Gastroesophageal sphincter (tissue), 4 donors: ENCODE measurements at regions not wholly inside any gene's neighbourhood (a gene's known extent, or its start where the extent isn't known, plus 50 kb on each side); places are given as distances from the start of the nearest gene placed in this dataset.

Experiments used
- ATAC-seq: fragments of 150-250 bp; one replicate; pipeline ENCODE4 v1.9.1; 2016; ENCODE audit warnings: mild to moderate bottlenecking, moderate library complexity
- H3K27ac ChIP-seq, 4 donors: fragments of 200-600 bp; sonication (generic) in 3 of 4; 1 replicate in 3 of 4; 2 replicates in 1 of 4; pipeline ENCODE4 v1.5.1; 2016 to 2019
- H3K27me3 ChIP-seq: fragments of 200-600 bp; sonication (generic); one replicate; pipeline ENCODE4 v1.5.1; 2019
- H3K36me3 ChIP-seq, 2 donors: fragments of 200-600 bp; sonication (generic); one replicate each; pipeline ENCODE4 v1.5.1; 2019; ENCODE audit warnings: control low read depth in 1 of 2
- H3K4me1 ChIP-seq, 3 donors: fragments of 200-600 bp; sonication (generic); 1 replicate in 2 of 3; 2 replicates in 1 of 3; pipeline ENCODE4 v1.5.1; 2016 to 2019; ENCODE audit warnings: control low read depth in 2 of 3
- H3K4me3 ChIP-seq, 2 donors: fragments of 200-600 bp; sonication (generic); one replicate each; pipeline ENCODE4 v1.5.1; 2019; ENCODE audit warnings: mild to moderate bottlenecking in 1 of 2, moderate library complexity in 1 of 2
- H3K9me3 ChIP-seq, 3 donors: fragments of 200-600 bp; sonication (generic); one replicate each; pipeline ENCODE4 v1.5.1; 2017 to 2019; ENCODE audit warnings: control low read depth in 2 of 3
- EP300 ChIP-seq: sonication (generic); formaldehyde crosslinking; IDR thresholded peaks from one replicate; pipeline ENCODE4 v1.6.1; 2017; ENCODE audit warnings: antibody characterized with exemption, mild to moderate bottlenecking
- POLR2A ChIP-seq, 2 donors: fragments of 450-650 bp; IDR thresholded peaks; one replicate each; pipeline ENCODE4 v1.6.1; 2017; ENCODE audit warnings: antibody characterized with exemption in 2 of 2, mild to moderate bottlenecking in 2 of 2, moderate library complexity in 1 of 2
- POLR2AphosphoS5 ChIP-seq: sonication (generic); formaldehyde crosslinking; IDR thresholded peaks from one replicate; pipeline ENCODE4 v1.6.1; 2017; ENCODE audit warnings: antibody characterized with exemption
- WGBS, 2 donors: methylation state at CpG; one replicate each; pipeline ENCODE4 v1.1.5; 2018; ENCODE audit warnings: low coverage in 1 of 2; 5-methylcytosine and 5-hydroxymethylcytosine counted together
- TF ChIP-seq, protein P1 (sequence below), 4 experiments: fragments of 200-600 bp in 2 of 4; fragments of 450-650 bp in 2 of 4; sonication (generic) in 1 of 4; IDR thresholded peaks; one replicate each; pipeline ENCODE4 v1.5.1; 2017 to 2019; ENCODE audit warnings: antibody characterized with exemption in 4 of 4, mild to moderate bottlenecking in 2 of 4, moderate library complexity in 2 of 4

DNA sequence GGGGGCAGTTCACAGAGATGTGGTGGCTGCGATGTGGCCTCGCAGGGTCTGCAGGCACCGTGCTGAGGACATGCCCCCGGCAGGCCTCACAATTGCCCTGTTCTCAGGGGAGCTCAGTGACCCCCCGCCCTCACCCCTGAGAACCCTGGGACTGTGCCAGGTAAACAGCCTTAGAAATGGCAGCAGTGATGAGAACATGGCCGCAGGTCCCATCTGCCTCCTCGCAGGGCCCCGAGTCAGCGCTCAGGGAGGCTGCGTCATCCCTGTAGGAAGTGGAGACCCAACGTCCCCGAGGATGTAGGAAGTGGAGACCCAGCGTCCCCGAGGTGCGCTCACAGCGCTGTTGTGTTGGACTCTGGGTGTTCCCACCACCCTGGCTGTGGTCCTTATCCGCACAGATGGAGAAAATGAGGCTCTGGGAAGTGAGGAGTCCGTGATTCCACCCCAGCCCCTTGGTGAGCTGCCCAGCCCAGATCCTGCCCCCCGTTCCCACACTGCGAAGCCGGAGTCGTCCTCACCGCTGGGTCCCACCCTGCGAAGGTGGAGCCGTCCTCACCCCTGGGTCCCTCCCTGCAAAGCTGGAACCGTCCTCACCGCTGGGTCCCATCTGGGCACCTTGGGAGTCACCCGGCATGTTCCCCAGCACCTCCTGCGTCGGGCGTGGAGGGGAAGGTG is 1086.8 kb downstream of the BRD1 start:
- H3K4me3 ChIP-seq: no peak overlapping the region
- H3K9me3 ChIP-seq: no peaks in the 10 kb centered on the region
- peaks cover 24% of the 10 kb centered on the region for H3K27me3 ChIP-seq
- no peak for ATAC-seq
- 80 to 90% methylated on average over 3 to 4 of the region's 31 CpGs for WGBS, 2 donors
- H3K27ac ChIP-seq: no peak overlapping the region
- H3K36me3 ChIP-seq: no peaks in the 10 kb centered on the region
- TF ChIP-seq POLR2A (IDR thresholded peaks at IDR 0.05) (no peak), EP300 (no peak)
- TF ChIP-seq, protein P1, sequence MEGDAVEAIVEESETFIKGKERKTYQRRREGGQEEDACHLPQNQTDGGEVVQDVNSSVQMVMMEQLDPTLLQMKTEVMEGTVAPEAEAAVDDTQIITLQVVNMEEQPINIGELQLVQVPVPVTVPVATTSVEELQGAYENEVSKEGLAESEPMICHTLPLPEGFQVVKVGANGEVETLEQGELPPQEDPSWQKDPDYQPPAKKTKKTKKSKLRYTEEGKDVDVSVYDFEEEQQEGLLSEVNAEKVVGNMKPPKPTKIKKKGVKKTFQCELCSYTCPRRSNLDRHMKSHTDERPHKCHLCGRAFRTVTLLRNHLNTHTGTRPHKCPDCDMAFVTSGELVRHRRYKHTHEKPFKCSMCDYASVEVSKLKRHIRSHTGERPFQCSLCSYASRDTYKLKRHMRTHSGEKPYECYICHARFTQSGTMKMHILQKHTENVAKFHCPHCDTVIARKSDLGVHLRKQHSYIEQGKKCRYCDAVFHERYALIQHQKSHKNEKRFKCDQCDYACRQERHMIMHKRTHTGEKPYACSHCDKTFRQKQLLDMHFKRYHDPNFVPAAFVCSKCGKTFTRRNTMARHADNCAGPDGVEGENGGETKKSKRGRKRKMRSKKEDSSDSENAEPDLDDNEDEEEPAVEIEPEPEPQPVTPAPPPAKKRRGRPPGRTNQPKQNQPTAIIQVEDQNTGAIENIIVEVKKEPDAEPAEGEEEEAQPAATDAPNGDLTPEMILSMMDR (IDR thresholded peaks at IDR 0.05): no peak
- H3K4me1 ChIP-seq: no peaks in the 10 kb centered on the region

- Histone ChIP-seq H3K27me3 (peaks cover 24% of the 10 kb centered on the region), H3K36me3 (no peaks in the 10 kb centered on the region), H3K27ac (no peak overlapping the region), H3K4me3 (no peak overlapping the region), H3K9me3 (no peaks in the 10 kb centered on the region), H3K4me1 (no peaks in the 10 kb centered on the region)
- WGBS, 2 donors: no CpG with 5 or more reads among the region's 21 CpGs
- no peak for ATAC-seq
- TF ChIP-seq POLR2A (IDR thresholded peaks at IDR 0.05): no peak
- TF ChIP-seq, protein P1 (IDR thresholded peaks at IDR 0.05): no peak
- TF ChIP-seq EP300: no peak
- TF ChIP-seq POLR2AphosphoS5: no peak
Observed at GRCh38 chr22:48740086-48740730, 1087.5 kb downstream of the BRD1 start.

GRCh38 chr22:48739348-48740085 is 1088.2 kb downstream of the BRD1 start:
- H3K27me3 ChIP-seq: peaks cover 24% of the 10 kb centered on the region
- TF ChIP-seq POLR2AphosphoS5 (no peak), EP300 (no peak), POLR2A (IDR thresholded peaks at IDR 0.05) (no peak)
- TF ChIP-seq, protein P1 (IDR thresholded peaks at IDR 0.05): no peak
- 74 to 100% methylated on average over 3 to 5 of the region's 23 CpGs for WGBS, 2 donors
- no peaks in the 10 kb centered on the region for H3K36me3 ChIP-seq
- no peak overlapping the region for H3K4me3 ChIP-seq
- no peak overlapping the region for H3K27ac ChIP-seq
- no peak for ATAC-seq
- H3K4me1 ChIP-seq: no peaks in the 10 kb centered on the region
- H3K9me3 ChIP-seq: no peaks in the 10 kb centered on the region

DNA sequence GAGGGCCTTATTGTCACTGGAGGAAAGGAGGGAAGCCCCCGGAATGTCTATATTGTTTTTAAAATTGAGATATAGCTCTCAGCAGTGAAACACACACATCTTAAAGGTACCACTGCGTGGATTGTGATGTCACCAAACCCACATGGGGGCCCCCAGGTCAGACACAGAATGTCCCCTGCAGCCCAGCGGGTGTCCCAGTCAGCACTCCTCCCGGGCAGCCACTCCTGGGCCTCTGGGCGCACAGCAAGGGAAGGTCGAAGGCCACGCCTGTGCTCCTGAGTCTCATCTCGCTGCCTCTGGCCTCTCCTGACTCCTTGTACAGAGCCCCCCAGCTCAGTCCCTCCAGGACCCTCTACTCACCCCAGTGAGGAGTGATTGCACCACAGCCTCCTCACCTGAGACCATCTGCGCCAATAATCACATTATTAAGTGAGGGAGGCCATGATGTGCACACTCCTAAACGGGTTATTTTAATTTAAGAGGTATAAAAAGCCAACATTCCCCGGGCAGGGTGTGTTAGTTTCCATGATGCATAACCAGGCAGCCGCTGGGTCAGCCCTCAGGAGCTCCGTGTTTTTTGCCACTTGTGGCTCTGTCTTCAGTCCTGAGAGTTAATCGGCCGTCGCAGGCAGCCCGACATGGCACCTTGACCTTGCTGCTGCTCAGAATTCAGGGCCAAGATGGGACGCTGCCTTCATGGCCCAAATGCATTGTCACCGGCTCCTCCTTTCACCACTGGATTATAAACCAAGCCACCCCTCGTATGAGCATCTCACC is 1089.3 kb downstream of the BRD1 start:
- Histone ChIP-seq H3K27me3 (peaks cover 24% of the 10 kb centered on the region), H3K4me1 (no peaks in the 10 kb centered on the region), H3K27ac (no peak overlapping the region), H3K9me3 (no peaks in the 10 kb centered on the region), H3K4me3 (no peak overlapping the region), H3K36me3 (no peaks in the 10 kb centered on the region)
- 50 to 92% methylated on average over 2 of the region's 20 CpGs for WGBS, 2 donors
- TF ChIP-seq EP300 (no peak), POLR2A (IDR thresholded peaks at IDR 0.05) (no peak), POLR2AphosphoS5 (no peak)
- TF ChIP-seq, protein P1 (IDR thresholded peaks at IDR 0.05): no peak
- no peak for ATAC-seq
